A549 (cell line): ENCODE measurements at regions not wholly inside any gene's neighbourhood (a gene's known extent, or its start where the extent isn't known, plus 50 kb on each side); places are given as distances from the start of the nearest gene placed in this dataset.

Source experiments
- BHLHE40 ChIP-seq: IDR thresholded peaks from 2 replicates; pipeline ENCODE4 v1.6.1; 2012; ENCODE audit warnings: low read depth, low read length, inconsistent platforms
- EP300 ChIP-seq, 2 experiments: fragments of >200 bp; sonication (Bioruptor Twin); formaldehyde crosslinking; IDR thresholded peaks; 2 replicates in 1 of 2; 3 replicates in 1 of 2; pipeline ENCODE4 v1.6.1; 2016 to 2017
- JUNB ChIP-seq: fragments of >200 bp; sonication (Bioruptor Twin); formaldehyde crosslinking; IDR thresholded peaks from 2 replicates; pipeline ENCODE4 v1.6.1; 2016
- MAFK ChIP-seq: fragments of 450-650 bp; IDR thresholded peaks from 2 replicates; pipeline ENCODE4 v1.6.1; 2014; ENCODE audit not compliant: partially characterized antibody
- MYC ChIP-seq: IDR thresholded peaks from 2 replicates; pipeline ENCODE4 v1.6.1; 2012; ENCODE audit warnings: mild to moderate bottlenecking, inconsistent platforms, low read length, improper control_type of control experiment, borderline replicate concordance
- NR3C1 ChIP-seq: fragments of >200 bp; sonication (Bioruptor Twin); formaldehyde crosslinking; IDR thresholded peaks from 3 replicates; pipeline ENCODE4 v1.6.1; 2017
- POLR2A ChIP-seq: IDR thresholded peaks from 2 replicates; pipeline ENCODE4 v1.6.1; 2012; ENCODE audit warnings: mild to moderate bottlenecking, low read length
- RAD21 ChIP-seq, 2 experiments: fragments of >200 bp in 1 of 2; sonication (Bioruptor Twin) in 1 of 2; formaldehyde crosslinking in 1 of 2; IDR thresholded peaks in 1 of 2; conservative IDR thresholded peaks in 1 of 2; 2 replicates in 1 of 2; 3 replicates in 1 of 2; pipeline ENCODE4 v1.6.1; 2012 to 2018; ENCODE audit warnings: inconsistent platforms in 1 of 2
- SMC3 ChIP-seq: fragments of >200 bp; sonication (Bioruptor Twin); formaldehyde crosslinking; IDR thresholded peaks from 3 replicates; pipeline ENCODE4 v1.6.1; 2018; ENCODE audit warnings: inconsistent platforms
- SREBF2 ChIP-seq: fragments of 450-650 bp; IDR thresholded peaks from 2 replicates; pipeline ENCODE4 v1.6.1; 2014; ENCODE audit warnings: mild to moderate bottlenecking, moderate library complexity
- TF ChIP-seq, protein P1 (sequence below): fragments of 200-600 bp; sonication (generic); IDR thresholded peaks from 2 replicates; pipeline ENCODE4 v1.6.1; 2016; ENCODE audit warnings: antibody characterized with exemption, mild to moderate bottlenecking, moderate library complexity
- TF ChIP-seq, protein P2 (sequence below): fragments of >200 bp; sonication (Bioruptor Twin); formaldehyde crosslinking; IDR thresholded peaks from 3 replicates; pipeline ENCODE4 v1.5.1; 2016
- TF ChIP-seq, protein P3 (sequence below): IDR thresholded peaks from 2 replicates; pipeline ENCODE4 v1.6.1; 2012; ENCODE audit warnings: low read depth, borderline replicate concordance

DNA sequence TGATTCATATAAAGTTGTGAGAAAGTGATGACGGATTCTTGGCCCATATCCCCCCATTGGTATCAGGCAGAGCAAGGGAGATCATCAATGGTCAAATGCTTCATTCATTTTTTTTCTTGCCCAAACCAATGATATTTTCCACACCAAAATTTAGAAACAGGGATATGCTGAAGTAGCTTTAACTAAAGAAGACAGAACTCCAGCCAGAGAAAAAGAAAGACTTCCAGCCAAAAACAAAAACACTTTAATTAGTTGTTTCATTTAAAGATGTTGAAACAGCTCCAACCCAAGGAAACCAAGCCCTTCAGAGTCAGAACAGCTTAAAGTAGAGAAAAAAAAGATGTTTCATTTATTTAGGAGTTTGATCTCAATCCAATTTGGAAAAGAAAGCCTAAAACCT, 358.9 kb upstream of the NBEA start:
- TF ChIP-seq POLR2A, result no peak
- TF ChIP-seq SREBF2, result no peak
- TF ChIP-seq, protein P1, sequence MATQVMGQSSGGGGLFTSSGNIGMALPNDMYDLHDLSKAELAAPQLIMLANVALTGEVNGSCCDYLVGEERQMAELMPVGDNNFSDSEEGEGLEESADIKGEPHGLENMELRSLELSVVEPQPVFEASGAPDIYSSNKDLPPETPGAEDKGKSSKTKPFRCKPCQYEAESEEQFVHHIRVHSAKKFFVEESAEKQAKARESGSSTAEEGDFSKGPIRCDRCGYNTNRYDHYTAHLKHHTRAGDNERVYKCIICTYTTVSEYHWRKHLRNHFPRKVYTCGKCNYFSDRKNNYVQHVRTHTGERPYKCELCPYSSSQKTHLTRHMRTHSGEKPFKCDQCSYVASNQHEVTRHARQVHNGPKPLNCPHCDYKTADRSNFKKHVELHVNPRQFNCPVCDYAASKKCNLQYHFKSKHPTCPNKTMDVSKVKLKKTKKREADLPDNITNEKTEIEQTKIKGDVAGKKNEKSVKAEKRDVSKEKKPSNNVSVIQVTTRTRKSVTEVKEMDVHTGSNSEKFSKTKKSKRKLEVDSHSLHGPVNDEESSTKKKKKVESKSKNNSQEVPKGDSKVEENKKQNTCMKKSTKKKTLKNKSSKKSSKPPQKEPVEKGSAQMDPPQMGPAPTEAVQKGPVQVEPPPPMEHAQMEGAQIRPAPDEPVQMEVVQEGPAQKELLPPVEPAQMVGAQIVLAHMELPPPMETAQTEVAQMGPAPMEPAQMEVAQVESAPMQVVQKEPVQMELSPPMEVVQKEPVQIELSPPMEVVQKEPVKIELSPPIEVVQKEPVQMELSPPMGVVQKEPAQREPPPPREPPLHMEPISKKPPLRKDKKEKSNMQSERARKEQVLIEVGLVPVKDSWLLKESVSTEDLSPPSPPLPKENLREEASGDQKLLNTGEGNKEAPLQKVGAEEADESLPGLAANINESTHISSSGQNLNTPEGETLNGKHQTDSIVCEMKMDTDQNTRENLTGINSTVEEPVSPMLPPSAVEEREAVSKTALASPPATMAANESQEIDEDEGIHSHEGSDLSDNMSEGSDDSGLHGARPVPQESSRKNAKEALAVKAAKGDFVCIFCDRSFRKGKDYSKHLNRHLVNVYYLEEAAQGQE, result no peak
- TF ChIP-seq, protein P2, sequence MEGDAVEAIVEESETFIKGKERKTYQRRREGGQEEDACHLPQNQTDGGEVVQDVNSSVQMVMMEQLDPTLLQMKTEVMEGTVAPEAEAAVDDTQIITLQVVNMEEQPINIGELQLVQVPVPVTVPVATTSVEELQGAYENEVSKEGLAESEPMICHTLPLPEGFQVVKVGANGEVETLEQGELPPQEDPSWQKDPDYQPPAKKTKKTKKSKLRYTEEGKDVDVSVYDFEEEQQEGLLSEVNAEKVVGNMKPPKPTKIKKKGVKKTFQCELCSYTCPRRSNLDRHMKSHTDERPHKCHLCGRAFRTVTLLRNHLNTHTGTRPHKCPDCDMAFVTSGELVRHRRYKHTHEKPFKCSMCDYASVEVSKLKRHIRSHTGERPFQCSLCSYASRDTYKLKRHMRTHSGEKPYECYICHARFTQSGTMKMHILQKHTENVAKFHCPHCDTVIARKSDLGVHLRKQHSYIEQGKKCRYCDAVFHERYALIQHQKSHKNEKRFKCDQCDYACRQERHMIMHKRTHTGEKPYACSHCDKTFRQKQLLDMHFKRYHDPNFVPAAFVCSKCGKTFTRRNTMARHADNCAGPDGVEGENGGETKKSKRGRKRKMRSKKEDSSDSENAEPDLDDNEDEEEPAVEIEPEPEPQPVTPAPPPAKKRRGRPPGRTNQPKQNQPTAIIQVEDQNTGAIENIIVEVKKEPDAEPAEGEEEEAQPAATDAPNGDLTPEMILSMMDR, result no peak
- no peak for TF ChIP-seq SMC3
- no peak for TF ChIP-seq JUNB
- TF ChIP-seq BHLHE40, result no peak
- no peak for TF ChIP-seq NR3C1
- no peak for TF ChIP-seq RAD21 (conservative IDR thresholded peaks at IDR 0.05 in 1 of 2, IDR thresholded peaks at IDR 0.05 in 1 of 2)
- no peak for TF ChIP-seq MAFK
- no peak for TF ChIP-seq EP300 (IDR thresholded peaks at IDR 0.05)
- TF ChIP-seq MYC, result no peak
- TF ChIP-seq, protein P3, sequence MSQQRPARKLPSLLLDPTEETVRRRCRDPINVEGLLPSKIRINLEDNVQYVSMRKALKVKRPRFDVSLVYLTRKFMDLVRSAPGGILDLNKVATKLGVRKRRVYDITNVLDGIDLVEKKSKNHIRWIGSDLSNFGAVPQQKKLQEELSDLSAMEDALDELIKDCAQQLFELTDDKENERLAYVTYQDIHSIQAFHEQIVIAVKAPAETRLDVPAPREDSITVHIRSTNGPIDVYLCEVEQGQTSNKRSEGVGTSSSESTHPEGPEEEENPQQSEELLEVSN, result no peak
